ENCODE measurements at regions not wholly inside any gene's neighbourhood (a gene's known extent, or its start where the extent isn't known, plus 50 kb on each side); places are given as distances from the start of the nearest gene placed in this dataset.

DNA sequence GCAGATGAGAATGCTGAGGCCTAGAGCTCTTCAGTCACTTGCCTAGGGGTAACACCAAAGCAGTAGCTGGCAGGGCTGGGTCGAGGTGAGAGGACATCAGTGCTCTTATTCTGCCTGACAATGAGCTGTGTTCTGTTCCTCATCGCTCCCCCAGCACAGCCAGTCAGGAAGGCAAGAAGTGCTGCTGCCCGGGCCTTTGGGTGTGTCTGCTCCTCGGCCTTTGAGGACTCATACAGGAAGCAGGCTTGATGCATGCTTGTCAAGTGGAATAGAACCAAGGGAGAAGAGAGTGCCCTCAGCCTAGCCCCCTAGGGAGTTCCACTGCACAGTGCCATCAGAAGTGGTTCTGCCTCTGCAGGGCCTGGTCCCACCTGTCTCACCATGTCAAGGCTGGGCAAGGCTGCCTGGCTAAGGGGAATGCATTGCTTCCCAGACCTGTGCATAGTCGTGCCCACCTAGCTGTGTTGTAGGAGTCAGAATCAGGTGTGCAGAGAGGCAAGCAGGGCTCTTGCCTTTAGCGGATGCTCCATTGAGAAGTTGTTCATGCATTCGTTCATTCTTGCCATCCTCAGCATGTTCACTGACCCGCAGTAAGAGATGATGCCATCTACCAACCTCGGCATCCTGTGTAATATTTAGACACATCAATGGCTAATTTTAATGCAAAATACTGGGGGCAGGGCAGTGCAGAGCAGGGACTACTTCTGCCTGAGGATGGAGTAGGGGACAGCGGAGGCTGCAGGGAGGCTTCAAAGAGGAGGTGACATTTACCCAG, 156.6 kb downstream of the RPS24 start:
- no TSS peak for BruUV-seq (replicated peaks)
- CTCF ChIA-PET: no interaction called here
- ATAC-seq: no peak

More for the DNA sequence above, 156.6 kb downstream of the RPS24 start:
- Histone ChIP-seq H3K4me2 (ENCODE audit: low read length) (no peak overlapping the region), H3K79me2 (ENCODE audit: insufficient read depth, low read length) (no peaks in the 10 kb centered on the region), H3K9me2 (ENCODE audit: insufficient read depth) (no peaks in the 10 kb centered on the region), H4K20me1 (ENCODE audit: insufficient read depth) (no peaks in the 10 kb centered on the region), H3K36me3 (ENCODE audit: control insufficient read depth in 1 of 2, insufficient read depth in 2 of 2, low read length in 2 of 2) (no peaks in the 10 kb centered on the region), H3K27ac (ENCODE audit: low read depth, low read length) (no peak overlapping the region), H2AFZ (ENCODE audit: low read depth, low read length, poor library complexity, severe bottlenecking) (no peak overlapping the region), H3K27me3 (ENCODE audit: insufficient read depth, low read length) (no peaks in the 10 kb centered on the region), H3K4me1 (ENCODE audit: control insufficient read depth in 1 of 2, insufficient read depth in 2 of 2, low read length in 2 of 2) (peaks cover 0 to 9% of the 10 kb centered on the region in 2 experiments; a peak in 1 of 4 replicates), H3K4me3 (replicated peaks in 1 of 2; ENCODE audit: low read depth in 1 of 2, low read length in 2 of 2) (no peak overlapping the region), H3K9ac (ENCODE audit: low read length) (no peak overlapping the region), H3K9me3 (ENCODE audit: control insufficient read depth in 1 of 2, insufficient read depth in 1 of 2, low read depth in 1 of 2, low read length in 2 of 2) (0 out of 4 replicates have a peak, but pooled peaks cover 0 to 7% of the 10 kb centered on the region in 2 experiments)
- TF ChIP-seq ATF3 (IDR thresholded peaks at IDR 0.05) (no peak), FOSL1 (IDR thresholded peaks at IDR 0.05; ENCODE audit: low read depth) (no peak), JUND (IDR thresholded peaks at IDR 0.05) (no peak), EZH2phosphoT487 (IDR thresholded peaks at IDR 0.05; ENCODE audit: borderline replicate concordance) (no peak)
- TF ChIP-seq, protein P1, sequence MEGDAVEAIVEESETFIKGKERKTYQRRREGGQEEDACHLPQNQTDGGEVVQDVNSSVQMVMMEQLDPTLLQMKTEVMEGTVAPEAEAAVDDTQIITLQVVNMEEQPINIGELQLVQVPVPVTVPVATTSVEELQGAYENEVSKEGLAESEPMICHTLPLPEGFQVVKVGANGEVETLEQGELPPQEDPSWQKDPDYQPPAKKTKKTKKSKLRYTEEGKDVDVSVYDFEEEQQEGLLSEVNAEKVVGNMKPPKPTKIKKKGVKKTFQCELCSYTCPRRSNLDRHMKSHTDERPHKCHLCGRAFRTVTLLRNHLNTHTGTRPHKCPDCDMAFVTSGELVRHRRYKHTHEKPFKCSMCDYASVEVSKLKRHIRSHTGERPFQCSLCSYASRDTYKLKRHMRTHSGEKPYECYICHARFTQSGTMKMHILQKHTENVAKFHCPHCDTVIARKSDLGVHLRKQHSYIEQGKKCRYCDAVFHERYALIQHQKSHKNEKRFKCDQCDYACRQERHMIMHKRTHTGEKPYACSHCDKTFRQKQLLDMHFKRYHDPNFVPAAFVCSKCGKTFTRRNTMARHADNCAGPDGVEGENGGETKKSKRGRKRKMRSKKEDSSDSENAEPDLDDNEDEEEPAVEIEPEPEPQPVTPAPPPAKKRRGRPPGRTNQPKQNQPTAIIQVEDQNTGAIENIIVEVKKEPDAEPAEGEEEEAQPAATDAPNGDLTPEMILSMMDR (IDR thresholded peaks at IDR 0.05 in 2 of 3, conservative IDR thresholded peaks at IDR 0.05 in 1 of 3; ENCODE audit: borderline replicate concordance in 1 of 3, insufficient read depth in 1 of 3, low read depth in 2 of 3, low read length in 2 of 3): no peak
- DNase-seq (ENCODE audit: low read depth, low spot score): no peak
- intact Hi-C loops (cut with micrococcal nuclease): no loop called here
- RAD21 ChIA-PET (ENCODE audit: low non-redundant PET in 1 of 2, low total read pairs in 2 of 2, uncharacterized antibody in 2 of 2, unreplicated experiment in 2 of 2): no interaction called here
- POLR2A ChIA-PET: no interaction called here

All from HCT116 (cell line).